Suppressor macrophage treated with lipopolysaccharide for 4 hours (primary cell): ENCODE measurements at regions not wholly inside any gene's neighbourhood (a gene's known extent, or its start where the extent isn't known, plus 50 kb on each side); places are given as distances from the start of the nearest gene placed in this dataset.
"Not testable (repeated sequence)": the region's sequence is repeated elsewhere in the genome, so short reads cannot be mapped to it uniquely, and the experiment has no call there.

ENCODE experiments used
- DNase-seq: peaks from one replicate; pipeline ENCODE4 v3.0.0-alpha.2; 2020

DNA sequence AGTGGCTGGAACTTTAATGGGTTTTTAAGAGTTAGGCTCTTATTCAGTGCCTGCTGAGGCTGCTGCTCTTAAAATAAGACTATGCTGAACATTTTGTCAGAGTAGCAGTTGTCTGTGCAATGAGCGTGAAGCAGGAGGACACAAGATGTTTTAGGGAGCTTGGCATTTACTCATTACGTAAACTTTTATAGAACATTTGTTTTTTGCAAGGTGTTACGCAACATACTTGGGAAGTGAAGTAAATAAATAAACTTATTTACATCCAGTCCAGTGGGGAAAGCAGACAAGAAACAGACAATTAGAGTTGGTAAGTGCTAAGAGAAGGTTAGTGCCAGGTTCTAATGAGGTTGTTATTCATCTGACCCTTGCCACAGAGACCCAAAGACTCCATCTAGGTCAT lies 226.0 kb downstream of the HINT1 start:
- no peak for DNase-seq

DNA sequence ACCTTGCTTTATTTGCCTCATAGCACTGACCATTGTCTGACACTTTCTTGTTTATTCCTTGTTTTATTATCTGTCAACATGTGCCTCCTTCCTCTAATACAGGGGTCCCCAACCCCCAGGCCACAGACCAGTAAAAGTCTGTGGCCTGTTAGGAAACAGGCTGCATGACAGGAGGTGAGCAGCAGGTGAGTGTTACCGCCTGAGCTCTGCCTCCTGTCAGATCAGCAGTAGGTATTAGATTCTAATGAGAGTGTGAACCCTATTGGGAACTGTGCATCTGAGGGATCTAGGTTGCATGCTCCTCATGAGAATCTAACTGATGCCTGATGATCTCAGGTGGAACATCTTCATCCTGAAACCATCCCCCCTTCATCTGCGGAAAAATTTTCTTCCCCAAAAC lies 228.0 kb downstream of the HINT1 start:
- no peak for DNase-seq

- DNase-seq, result no peak
Observed at GRCh38 chr5:130923543-130924124, 241.4 kb downstream of the HINT1 start.

- no peak for DNase-seq
Observed at GRCh38 chr5:130912088-130912487, 253.0 kb downstream of the HINT1 start.

GRCh38 chr5:130908186-130908585 lies 256.9 kb downstream of the HINT1 start:
- DNase-seq, result no peak

DNA sequence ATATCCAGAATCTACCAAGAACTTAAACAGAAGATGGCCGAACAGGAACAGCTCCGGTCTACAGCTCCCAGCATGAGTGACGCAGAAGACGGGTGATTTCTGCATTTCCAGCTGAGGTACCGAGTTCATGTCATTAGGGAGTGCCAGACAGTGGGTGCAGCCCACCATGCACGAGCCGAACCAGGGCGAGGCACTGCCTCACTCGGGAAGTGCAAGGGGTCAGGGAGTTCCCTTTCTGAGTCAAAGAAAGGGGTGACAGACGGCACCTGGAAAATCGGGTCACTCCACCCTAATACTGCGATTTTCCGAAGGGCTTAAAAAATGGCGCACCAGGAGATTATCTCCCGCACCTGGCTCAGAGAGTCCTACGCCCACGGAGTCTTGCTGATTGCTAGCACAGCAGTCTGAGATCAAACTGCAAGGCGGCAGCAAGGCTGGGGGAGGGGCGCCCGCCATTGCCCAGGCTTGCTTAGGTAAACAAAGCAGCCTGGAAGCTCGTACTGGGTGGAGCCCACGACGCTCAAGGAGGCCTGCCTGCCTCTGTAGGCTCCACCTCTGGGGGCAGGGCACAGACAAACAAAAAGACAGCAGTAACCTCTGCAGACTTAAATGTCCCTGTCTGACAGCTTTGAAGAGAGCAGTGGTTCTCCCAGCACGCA lies 267.4 kb downstream of the HINT1 start:
- DNase-seq, result not testable (repeated sequence)

DNA sequence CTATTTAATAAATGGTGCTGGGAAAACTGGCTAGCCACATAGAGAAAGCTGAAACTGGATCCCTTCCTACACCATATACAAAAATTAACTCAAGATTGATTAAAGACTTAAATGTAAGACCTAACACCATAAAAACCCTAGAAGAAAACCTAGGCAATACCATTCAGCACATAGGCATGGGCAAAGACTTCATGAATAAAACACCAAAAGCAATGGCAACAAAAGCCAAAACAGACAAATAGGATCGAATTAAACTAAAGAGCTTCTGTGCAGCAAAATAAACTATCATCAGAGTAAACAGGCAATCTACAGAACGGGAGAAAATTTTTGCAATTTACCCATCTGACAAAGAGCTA lies 267.9 kb downstream of the HINT1 start:
- DNase-seq, result not testable (repeated sequence)

- DNase-seq, result no peak
Observed at GRCh38 chr5:130896636-130897035, 268.4 kb downstream of the HINT1 start.

DNA sequence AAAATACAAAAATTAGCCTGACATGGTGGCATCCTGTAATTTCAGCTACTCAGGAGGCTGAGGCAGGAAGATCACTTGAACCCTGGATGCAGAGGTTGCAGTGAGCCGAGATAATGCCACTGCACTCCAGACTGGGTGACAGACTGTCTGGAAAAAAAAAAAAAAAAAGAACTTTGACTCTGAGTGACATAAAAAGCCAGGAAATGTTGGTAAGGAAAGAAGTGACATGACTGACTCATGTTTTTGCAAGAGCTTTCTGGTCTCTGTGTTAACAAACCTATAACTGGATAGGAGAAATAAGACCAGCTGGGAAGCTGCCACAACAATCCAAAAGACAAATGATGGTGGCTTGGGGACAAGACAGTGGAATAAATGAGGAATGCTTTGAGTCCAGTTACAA lies 272.1 kb downstream of the HINT1 start:
- DNase-seq, result peak; percentile 20

DNA sequence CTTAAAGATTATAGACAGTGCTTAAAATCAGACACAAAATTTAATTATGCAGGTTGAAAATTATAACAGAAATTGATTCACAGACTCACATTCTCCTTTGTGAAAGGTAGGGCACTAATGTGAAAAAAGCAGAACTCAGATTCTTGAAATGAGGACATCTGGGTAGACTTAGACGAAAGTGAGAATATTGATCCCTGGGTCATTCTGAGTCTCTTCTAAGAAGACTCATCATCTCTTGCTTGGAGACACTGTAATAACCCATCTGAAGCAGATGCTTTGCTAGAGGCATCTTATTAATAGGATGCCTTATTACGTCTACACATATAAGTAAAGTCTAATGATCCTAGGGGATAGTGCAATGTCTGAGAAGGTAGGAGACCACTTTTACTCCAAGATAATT lies 274.4 kb downstream of the HINT1 start:
- DNase-seq, result no peak

GRCh38 chr5:130885691-130886090 lies 279.4 kb downstream of the HINT1 start:
- no peak for DNase-seq

GRCh38 chr5:130885027-130885426 lies 280.0 kb downstream of the HINT1 start:
- DNase-seq, result no peak

DNA sequence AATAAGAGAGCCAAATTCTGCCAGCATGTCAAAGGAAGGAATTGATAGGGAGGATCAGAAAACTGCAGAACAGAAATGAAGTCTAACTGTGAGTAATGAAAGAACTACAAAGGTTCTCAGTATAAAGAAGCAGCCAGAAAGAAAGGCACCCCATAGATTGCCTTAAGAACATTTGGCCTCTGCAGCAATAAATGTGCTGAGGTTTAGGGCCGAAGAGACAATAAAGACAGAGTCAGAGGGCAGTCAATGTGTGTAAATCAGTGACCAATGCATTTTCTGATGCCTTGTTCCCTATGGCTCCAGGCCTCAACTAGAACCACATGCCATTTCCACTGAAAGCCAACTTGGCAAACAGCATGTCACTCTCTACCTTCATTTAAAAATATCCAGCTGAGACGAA lies 281.0 kb downstream of the HINT1 start:
- DNase-seq, result no peak

GRCh38 chr5:130875656-130876055 lies 289.4 kb downstream of the HINT1 start:
- DNase-seq, result no peak

GRCh38 chr5:130874861-130875417 lies 290.1 kb downstream of the HINT1 start:
- DNase-seq, result no peak

DNA sequence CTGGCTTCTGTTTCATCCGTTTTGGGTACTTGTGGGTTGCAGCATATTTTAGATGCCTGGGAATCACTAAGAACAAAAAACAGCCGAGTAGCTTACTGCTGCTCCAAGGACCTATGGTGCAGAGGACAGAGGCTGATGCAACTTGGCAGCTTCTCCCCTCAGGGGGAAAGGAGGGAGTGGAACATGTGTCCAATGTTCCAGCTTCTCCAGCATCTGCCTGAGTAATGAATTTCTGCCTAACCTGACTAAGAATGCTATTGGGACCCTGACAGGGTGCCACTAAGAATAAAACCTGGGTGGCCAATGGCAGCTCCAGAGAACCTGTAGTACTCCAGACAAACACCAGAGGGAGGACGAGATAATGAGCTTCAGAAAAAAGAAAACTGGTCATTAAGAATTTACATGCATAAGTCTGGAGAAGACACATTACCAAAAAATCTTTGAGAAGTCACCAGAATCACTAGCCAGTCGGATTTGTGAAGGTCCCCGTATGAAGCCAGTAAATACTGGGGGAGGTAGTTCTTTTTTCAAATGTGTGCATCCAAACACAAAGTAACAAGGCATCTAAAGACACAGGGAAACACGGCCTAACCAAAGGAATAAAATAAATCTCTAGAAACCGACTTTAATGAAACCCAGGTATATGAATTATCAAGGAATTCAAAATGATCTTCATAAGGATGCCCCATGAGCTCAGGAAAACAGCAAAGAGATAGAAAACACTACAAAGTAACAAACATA lies 293.5 kb downstream of the HINT1 start:
- peak; percentile 52 for DNase-seq

GRCh38 chr5:130870691-130871090 lies 294.4 kb downstream of the HINT1 start:
- DNase-seq, result peak; percentile 10

- no peak for DNase-seq
Observed at GRCh38 chr5:130868186-130868840, 296.7 kb downstream of the HINT1 start.

DNA sequence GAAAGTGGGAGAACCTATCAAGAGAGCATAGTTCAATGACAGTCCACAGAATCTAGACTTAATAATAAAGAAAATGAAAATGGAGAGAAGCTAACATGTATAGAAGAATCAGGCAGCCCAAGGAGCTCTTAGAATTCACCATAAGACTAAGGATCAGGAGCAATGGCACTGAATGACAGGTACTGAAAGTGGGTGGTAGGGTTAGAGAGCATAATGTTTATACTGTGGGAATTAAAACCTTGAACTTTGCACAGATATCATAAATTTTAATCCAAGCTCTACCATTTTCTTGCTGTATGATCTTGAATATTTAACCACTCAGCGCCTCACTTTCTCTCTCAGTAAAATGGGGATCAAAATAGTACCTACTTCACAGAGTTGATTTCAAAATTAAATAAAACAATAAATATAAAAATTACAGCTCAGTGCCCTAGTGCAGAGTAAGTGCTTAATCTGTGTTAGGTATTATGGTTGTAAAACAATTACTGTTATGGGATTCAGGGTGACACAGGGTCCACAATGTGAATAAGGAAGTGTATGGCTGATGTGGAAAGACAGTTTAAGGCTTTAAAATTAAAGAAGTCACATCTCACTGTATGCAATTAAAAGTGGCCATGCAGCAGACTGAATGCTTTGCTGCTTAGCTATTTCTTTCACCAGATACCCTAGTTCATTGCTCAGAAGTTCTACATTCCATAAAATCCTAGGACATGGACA lies 319.8 kb downstream of the HINT1 start:
- DNase-seq, result no peak

GRCh38 chr5:130836729-130837649 lies 328.1 kb downstream of the HINT1 start:
- DNase-seq, result peak; percentile 29

GRCh38 chr5:130817598-130818384 lies 347.3 kb downstream of the HINT1 start:
- DNase-seq, result not testable (repeated sequence)
